ENCODE measurements at regions not wholly inside any gene's neighbourhood (a gene's known extent, or its start where the extent isn't known, plus 50 kb on each side); places are given as distances from the start of the nearest gene placed in this dataset.

DNA sequence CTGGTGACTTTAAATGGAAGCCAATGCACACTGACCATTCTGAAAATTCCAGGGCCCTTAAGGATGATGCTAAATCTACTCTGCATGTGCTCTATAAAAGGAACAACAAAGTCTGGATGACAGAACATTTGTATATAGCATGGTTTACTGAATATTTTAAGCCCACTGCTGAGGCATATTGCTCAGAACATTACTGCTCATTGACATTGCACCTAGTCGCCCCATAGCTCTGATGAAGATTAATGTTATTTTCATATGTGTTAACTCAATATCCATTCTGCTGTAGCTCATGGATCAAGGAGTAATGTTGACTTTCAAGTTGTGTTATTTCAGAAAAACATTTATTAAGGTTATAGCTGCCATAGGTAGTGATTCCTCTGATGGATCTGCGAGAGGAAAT is 827.5 kb upstream of the CHAC2 start:
- intact Hi-C loops (cut with DNase I; ENCODE audit: low total_unique reads): no loop called here
- Histone ChIP-seq H3K4me1 (no peaks in the 10 kb centered on the region), H3K4me3 (no peak overlapping the region), H3K36me3 (no peaks in the 10 kb centered on the region), H3K27me3 (no peaks in the 10 kb centered on the region), H3K9me3 (no peaks in the 10 kb centered on the region), H3K27ac (no peak overlapping the region)
- TF ChIP-seq POLR2A (IDR thresholded peaks at IDR 0.05) (no peak), CTCF (IDR thresholded peaks at IDR 0.05) (no peak)
- DNase-seq: no peak

DNA sequence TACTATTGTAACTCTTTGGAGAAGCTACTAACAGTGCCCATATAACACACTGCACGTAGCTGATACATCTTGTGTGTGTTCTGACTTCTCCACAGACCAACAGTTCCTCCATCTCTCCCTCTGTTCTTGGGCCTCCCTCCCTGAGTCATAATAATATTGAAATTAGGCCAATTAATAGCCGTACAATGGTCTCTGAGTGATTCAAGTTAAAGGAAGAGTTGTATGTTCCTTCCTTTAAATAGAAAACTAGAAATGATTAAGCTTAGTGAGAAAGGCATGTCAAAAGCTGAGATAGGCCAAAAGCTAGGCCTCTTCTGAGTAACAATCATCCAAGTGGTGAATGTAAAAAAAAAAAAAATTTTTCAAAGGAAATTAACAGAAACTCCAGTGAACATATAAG is 828.4 kb upstream of the CHAC2 start:
- Histone ChIP-seq H3K9me3 (no peaks in the 10 kb centered on the region), H3K4me3 (no peak overlapping the region), H3K36me3 (no peaks in the 10 kb centered on the region), H3K4me1 (no peaks in the 10 kb centered on the region), H3K27me3 (no peaks in the 10 kb centered on the region), H3K27ac (no peak overlapping the region)
- intact Hi-C loops (cut with DNase I; ENCODE audit: low total_unique reads): no loop called here
- no peak for DNase-seq
- TF ChIP-seq CTCF (IDR thresholded peaks at IDR 0.05) (no peak), POLR2A (IDR thresholded peaks at IDR 0.05) (no peak)

DNA sequence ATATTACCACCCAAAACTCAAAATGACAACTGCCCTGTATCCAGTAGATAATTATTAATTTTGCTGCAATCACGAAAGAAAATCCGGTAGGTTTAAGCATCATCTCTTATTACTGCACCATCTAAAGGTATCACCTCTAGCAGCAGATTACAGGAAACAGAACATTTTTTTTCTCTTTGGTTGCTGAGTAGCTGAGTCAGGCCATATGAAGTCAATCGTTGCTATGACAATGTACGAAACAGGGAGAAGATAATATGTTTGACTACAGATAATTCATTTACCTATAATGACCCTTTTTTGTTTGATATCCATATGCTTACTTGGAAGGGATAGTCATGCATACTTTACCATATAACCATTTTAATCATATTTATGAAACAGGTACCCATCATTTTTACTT is 831.6 kb upstream of the CHAC2 start:
- no peak for DNase-seq
- Histone ChIP-seq H3K4me3 (no peak overlapping the region), H3K27ac (no peak overlapping the region), H3K4me1 (no peaks in the 10 kb centered on the region), H3K36me3 (no peaks in the 10 kb centered on the region), H3K27me3 (no peaks in the 10 kb centered on the region), H3K9me3 (no peaks in the 10 kb centered on the region)
- TF ChIP-seq CTCF (IDR thresholded peaks at IDR 0.05) (no peak), POLR2A (IDR thresholded peaks at IDR 0.05) (no peak)
- intact Hi-C loops (cut with DNase I; ENCODE audit: low total_unique reads): no loop called here

DNA sequence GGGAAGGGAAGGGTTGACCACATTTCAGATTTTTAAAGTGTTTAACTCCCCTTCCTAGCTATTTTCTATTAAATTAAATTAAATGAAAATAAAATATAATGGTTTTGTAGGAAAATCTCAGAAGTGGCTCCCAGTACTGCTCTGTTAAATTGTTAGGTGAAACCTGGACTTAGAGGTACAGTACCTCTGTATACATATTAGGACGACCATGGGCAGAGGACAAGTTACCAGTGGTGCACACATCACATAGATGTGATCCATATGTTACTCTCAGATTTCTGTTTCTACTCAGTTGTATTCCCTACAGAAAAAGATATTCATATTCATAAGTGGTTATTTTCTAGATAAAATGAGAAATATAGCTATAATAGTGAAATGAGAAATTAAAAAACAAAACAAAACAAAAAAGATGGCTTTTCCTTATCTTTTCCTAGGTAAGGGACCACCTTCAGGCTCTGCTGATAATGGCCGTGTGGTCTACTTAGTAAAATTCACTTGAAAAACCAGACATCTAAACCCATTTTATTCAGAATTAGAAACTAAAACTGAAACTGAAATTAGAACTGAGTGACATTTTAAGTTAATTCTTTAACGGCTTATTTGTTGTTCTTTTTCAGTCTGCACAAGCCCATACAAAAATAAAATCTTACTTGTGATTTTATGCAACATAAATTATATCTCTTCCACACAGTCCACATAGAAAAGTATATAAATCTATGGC is 832.5 kb upstream of the CHAC2 start:
- Histone ChIP-seq H3K36me3 (no peaks in the 10 kb centered on the region), H3K9me3 (no peaks in the 10 kb centered on the region), H3K27ac (no peak overlapping the region), H3K27me3 (no peaks in the 10 kb centered on the region), H3K4me1 (no peaks in the 10 kb centered on the region), H3K4me3 (no peak overlapping the region)
- TF ChIP-seq POLR2A (IDR thresholded peaks at IDR 0.05) (no peak), CTCF (IDR thresholded peaks at IDR 0.05) (no peak)
- DNase-seq: no peak
- intact Hi-C loops (cut with DNase I; ENCODE audit: low total_unique reads): no loop called here

GRCh38 chr2:52934323-52934898 is 833.2 kb upstream of the CHAC2 start:
- intact Hi-C loops (cut with DNase I; ENCODE audit: low total_unique reads): no loop called here
- Histone ChIP-seq H3K27me3 (no peaks in the 10 kb centered on the region), H3K27ac (no peak overlapping the region), H3K9me3 (no peaks in the 10 kb centered on the region), H3K4me3 (no peak overlapping the region), H3K4me1 (no peaks in the 10 kb centered on the region), H3K36me3 (no peaks in the 10 kb centered on the region)
- TF ChIP-seq CTCF (IDR thresholded peaks at IDR 0.05) (no peak), POLR2A (IDR thresholded peaks at IDR 0.05) (no peak)
- no peak for DNase-seq
